ENCODE measurements at regions not wholly inside any gene's neighbourhood (a gene's known extent, or its start where the extent isn't known, plus 50 kb on each side); places are given as distances from the start of the nearest gene placed in this dataset.
"Not testable (repeated sequence)": the region's sequence is repeated elsewhere in the genome, so short reads cannot be mapped to it uniquely, and the experiment has no call there.

DNA sequence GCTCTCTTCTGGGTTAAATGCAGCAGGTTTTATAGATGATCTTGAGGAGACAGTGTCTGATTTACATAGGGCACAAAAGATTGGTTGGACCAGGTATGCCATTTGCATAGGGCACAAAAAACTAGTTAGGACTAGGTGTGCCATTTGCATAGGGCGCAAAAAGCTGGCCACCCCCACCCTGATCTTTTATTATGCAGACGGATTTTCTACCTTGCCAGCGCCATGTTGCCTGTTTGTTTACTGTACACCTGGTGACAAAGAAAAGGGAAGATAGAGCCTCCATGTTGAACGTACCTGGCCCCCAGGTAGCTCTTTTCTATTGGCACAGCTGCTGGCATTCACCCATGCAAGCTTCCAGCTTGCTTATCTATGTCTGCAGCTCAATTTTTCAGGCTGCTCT lies 790.4 kb downstream of the TTLL7 start:
- peak; percentile 16 for DNase-seq

DNA sequence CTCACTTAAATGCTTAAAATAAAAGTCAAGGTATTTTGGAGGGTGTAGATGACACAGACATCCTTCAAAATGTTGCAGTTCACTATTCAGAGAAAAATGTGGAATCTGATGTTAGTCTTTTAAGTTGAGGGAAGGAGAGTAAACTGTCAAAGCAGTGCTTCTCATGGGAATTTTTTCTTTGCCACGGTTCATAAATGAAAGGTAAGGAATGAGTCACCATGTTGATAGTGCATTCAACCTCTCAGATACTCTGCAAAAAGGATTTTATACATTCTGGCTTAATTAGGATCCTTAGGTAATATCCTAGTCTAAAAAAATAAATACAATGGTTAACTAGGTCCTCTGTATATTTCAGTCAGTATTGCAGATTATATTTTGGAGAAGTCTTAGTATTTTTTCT lies 804.3 kb downstream of the TTLL7 start:
- not testable (repeated sequence) for DNase-seq

DNA sequence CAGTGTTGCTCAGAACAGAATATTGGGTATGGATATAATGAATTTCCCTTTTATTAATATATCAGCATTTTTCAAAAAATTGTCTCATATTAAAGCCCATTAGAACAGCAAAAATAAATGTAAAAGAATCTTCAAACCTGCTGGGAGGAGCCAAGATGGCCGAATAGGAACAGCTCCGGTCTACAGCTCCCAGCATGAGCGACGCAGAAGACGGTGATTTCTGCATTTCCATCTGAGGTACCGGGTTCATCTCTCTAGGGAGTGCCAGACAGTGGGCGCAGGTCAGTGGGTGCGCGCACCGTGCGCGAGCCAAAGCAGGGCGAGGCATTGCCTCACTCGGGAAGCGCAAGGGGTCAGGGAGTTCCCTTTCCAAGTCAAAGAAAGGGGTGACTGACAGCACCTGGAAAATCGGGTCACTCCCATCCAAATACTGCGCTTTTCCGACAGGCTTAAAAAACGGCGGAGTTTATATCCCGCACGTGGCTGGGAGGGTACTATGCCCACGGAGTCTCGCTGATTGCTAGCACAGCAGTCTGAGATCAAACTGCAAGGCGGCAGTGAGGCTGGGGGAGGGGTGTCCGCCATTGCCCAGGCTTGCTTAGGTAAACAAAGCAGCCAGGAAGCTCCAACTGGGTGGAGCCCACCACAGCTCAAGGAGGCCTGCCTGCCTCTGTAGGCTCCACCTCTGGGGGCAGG lies 816.8 kb downstream of the TTLL7 start:
- DNase-seq: peak; percentile 71

DNA sequence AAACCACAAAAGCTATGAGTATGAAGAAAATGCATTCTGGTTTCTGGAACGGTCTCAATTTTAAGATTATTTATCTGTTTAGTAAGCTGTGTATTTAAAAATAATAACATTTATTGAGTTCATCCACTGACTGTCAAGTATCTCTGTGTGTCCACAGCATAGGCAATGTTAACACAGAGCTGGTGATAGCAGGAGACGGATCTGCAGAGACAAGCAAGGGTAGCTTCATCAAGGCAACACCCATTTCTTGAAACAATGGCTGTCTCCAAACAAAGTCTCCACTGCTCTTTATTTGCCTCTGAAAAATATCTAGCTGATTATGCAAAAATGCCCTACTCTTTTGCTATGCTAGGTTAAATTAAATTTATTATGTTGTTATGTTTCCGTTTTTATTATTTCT lies 818.3 kb downstream of the TTLL7 start:
- DNase-seq: peak; percentile 53

DNA sequence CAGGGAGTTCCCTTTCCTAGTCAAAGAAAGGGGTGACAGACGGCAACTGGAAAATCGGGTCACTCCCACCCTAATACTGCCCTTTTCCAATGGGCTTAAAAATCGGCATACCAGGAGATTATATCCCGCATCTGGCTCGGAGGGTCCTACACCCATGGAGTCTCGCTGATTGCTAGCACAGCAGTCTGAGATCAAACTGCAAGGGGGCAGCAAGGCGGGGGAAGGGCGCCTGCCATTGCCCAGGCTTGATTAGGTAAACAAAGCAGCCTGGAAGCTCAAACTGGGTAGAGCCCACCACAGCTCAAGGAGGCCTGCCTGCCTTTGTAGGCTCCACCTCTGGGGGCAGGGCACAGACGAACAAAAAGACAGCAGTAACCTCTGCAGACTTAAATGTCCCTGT lies 831.3 kb downstream of the TTLL7 start:
- not testable (repeated sequence) for DNase-seq

DNA sequence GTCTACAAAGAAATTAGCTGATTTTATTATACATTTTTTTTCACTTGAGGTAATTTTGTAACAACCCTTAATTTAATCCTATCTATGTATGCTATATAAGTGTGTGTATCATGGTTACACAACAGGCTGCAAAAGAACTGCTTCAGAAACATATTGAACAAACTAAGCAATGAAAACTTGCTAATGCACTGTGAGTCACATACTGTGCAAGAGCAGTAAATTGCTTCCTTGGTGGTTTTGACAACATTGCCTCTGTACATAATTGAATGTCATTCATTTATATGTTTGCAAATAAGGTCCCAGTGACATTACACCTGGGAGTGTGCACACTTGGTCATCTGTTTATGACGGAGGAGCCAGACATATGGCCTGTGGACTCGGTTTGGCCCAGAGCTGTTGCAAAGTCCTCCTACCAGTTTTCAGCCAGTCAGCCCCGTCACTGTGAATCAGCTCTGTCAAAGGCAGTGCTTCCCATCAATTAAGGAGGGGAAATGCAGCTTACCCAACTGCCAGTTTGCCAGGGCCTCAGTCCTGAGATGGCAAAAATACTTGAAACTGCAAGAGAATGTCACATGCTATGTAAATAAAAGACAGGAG lies 835.0 kb downstream of the TTLL7 start:
- peak; percentile 91 for DNase-seq

DNA sequence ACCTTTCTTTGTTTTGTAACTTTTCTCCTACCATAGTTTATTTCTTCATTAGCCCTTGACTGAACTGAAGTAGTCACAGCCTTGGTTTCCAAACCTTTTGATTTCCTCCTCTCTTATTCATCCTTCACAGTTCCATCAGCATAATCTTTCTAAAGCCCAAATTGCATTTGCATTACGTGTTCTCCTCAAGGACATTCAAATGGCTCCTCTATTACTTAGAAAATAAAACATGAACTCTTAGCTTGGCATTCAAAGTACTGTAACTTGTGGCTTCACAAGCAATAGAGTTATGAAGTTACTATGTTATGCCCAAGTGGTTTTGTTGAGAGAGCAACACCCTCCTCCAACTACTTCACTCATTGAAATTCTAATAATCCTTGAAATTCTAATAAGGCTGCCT lies 840.0 kb downstream of the TTLL7 start:
- not testable (repeated sequence) for DNase-seq

DNA sequence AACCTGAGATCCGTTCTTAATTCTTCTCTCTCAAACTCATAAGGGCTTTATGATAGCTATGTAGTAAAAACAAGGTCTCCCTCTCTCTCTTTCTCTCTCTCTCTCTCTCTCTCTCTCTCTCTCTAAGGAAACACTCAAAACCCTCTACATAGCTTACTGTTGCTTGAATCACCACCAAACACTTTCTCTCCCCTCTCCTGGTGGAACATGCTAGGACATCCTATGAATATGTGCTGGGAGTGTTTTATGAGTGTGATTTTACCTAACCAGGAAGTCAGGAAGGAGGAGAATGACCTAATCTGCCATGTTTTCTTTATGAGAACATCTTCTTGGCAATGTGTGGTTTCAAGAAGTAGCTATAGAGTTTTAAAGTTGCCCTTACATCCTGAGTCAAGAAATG lies 844.6 kb downstream of the TTLL7 start:
- not testable (repeated sequence) for DNase-seq

DNA sequence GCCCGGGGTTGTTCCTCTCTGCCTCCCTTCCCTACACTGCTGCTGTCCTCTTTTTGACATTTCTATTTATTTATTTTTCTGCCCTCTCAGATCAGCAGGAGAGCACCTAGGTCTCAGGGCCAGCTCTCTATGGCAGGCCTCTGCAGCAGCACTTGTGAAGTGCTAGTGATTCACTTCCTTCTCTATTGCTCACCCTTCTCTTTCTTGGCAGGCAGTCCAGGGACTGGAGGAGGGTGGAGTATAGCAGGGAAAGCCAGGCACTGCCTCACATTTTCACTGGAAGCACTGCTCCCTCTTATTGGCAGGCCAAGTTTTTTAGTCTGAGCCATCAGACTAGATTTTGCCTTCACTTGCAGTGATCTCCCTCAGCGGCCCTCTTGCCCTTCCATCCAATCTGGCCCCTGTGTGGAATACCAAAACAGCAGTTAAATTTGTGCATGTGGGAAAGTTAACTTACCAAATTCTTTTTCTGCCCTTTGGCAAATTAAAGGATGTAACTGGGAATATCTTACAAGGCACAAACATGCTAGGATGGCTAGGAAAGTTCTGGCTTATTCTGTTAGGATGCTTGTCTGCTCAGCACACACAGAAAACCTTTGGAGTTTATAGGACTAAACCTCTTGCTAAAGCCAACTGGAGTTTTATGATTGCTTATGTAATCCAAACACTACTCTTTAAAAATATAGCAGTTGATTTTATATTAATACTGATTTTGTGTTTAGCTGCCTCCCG lies 847.6 kb downstream of the TTLL7 start:
- DNase-seq: peak; percentile 1

DNA sequence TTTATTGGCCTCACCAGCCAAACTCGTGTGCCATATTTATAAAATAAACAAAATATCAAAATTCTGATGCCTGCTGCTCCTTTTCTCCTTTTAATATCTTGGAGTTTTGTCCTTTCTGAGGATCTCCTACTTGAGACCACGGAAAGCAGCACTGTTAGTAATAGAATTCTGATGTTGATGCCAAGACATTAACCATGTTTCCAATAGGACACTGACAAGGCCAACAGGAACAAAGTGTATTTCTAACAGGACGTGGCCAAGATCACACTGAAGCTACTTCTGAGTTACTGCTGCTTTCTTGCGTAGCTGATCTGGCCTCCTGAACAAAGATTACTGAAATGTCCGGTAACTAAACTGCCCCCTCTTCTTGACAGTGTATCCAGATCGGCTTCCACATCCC lies 848.5 kb downstream of the TTLL7 start:
- DNase-seq: not testable (repeated sequence)

DNA sequence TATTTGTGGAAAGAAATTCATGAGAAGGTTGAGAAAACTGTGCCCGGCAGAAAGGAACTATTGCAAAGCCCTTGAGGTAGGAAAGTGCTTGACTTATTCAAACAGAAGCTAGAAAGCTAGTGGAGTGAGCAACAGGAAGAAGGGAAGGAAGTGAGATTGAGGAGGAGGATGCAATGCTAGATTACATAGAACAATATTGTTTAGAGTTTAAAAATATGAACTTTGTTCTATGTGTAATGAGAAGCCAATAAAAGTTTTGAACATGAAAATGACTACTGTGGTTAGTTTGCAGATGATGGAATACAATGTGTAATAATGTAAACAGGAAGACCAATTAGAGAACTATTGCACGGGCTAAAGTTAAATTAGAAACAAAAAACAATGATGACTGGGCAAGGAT lies 853.1 kb downstream of the TTLL7 start:
- DNase-seq: not testable (repeated sequence)

DNA sequence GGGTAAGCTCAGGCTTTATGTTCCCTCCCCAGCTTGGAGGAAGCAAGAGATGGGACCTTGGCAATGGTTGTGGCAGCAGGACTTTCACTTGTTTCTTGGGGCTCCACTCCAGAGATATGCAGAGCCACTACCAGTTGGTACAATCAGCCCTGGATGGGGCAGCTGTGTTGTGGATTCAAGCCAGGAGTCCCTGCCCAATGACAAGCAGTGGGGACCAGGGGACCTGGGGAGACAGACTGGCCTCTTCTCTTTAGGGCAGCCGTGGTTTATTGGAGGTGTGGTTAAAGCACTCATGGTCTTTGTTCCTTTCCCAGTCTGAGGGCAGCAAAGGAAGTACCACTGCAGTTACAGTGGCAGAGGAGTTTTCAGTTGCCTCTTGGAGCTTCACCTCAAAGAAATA lies 856.1 kb downstream of the TTLL7 start:
- not testable (repeated sequence) for DNase-seq

DNA sequence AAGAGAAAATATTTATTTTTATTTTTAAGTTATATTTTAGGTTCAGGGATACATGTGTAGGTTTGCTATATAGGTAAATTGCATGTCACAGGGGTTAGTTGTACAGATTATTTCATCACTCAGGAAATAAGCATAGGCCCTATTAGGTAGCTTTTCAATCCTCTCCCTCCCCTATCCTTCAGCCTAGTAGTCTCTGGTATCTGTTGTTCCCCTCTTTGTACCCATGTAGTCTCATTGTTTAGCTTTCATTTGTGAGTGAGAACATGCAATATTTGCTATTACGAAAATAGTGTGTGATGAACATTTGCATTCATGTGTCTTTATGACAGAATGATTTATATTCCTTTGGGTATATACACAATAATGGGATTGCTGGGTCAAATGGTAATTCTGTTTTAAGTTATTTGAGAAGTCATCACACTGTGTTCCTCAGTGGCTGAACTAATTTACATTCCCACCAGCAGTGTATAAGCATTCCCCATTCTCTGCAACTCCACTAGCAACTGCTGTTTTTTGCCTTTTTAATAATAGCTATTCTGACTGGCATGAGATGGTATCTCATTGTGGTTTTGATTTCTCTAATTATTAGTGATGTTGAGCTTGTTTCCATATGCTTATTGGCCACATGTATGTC lies 863.3 kb downstream of the TTLL7 start:
- not testable (repeated sequence) for DNase-seq

DNA sequence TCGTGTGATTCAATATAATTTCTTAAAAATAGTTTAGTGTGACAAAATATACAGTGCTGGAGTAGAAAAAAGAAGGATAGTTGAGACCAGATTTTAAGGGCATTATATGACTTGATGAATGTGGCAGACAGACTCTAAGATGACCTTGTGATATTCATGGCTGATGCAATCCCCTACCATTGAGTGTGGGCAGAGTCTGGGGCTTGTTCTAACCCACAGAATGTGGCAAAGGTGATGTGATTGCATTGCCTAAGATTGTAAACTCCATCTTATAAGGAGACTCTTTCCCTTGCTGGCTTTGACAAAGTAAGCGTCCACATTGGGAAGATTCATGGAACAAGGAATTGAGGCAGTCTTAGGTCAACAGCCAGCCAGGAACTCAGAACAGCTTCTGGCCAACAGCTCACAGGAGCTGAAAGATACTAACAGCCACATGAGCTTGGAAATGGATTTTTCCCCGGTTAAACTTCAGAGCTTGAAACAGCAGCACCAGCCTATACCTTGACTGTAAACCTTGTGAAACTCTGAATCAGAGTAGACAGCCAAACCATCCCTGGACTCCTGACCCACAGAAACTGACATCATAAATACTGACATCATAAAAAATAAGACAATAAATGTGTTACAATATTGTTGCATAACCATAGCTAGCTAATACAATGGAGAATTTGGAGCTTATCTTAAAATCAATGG lies 864.5 kb downstream of the TTLL7 start:
- DNase-seq: not testable (repeated sequence)

DNA sequence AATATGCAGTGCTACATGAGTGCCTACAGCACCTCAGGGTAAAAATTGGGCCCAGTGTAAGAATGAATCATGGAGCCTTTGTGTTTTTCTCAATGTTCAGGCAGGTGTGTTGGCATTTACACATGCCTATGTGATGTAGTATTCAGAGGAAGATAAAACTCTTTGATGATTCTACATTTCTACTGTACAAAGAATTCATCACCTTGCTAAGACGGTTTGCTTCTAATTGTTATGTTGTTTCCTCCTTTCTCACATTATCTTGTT lies 867.3 kb downstream of the TTLL7 start:
- DNase-seq: no peak

DNA sequence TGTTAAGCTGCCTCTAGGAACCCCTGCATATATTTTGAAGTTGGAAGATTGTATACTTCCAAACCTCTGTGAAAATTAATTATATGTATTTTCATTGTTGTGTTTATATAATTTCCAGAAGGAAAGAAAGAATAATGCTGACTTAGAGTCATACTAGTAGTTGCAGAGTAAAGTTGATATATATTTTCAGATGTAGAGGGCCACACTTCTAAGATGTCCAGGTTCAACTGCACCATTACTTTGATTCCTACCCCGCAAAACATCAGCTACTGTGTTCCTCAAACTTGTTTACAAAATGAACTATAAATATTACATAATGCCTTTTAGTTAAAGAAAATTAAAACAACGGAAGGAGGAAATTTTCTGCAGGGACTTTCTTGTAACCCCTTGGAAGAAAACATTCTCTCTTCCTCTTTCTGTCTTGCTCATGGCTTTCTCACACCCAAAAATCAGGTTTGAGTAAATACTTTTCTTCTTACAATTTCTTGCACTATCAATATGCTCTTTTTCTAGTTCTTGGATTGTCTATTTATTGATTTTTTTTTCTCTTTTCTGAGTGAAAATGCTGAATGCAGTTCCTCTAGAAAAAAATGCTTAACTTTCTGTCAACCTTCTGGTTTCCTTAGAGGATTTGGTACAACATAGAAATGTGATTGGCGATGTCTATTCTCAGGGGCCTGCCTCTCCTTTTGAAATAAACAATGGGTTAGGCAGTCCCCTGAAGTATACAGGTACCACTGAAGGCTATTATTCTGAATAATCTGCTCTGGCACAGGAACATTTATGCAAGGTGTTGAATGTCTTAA lies 867.8 kb downstream of the TTLL7 start:
- no peak for DNase-seq

DNA sequence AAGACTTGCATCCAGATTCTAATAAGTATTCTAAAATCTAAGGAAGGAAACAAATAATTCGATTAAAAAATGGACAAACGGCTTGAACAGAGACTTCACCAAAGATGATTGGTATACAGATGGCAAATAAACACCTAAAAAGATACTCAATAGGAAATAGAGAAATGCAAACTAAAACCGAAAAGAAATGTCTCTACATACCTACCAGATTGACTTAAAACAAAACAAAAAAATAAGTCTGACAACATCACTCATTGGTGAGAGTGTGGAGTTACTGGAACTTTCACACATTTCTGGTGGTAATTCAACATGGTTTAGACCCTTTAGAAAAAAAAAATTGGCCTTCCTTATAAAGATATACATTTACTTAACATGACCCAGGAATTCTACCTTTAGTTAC lies 869.8 kb downstream of the TTLL7 start:
- DNase-seq: no peak

DNA sequence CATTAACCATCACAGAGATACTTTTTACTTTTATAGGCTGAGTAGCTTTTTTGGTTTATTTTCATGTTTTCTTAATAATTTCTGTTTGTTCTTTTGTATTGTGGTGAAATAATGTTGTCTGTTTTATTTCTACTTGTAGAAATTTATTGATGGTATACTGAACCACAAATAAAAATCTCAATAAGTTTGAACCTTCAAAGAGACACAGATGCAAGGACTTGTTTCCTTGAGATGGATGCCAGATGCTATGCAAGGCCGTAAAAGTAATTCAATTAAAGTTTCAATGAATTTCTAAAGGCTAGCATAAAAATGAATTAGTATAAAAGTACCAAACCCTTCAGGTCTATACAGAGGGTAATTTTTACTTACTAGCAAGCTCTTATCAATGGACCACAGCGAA lies 873.5 kb downstream of the TTLL7 start:
- no peak for DNase-seq

DNA sequence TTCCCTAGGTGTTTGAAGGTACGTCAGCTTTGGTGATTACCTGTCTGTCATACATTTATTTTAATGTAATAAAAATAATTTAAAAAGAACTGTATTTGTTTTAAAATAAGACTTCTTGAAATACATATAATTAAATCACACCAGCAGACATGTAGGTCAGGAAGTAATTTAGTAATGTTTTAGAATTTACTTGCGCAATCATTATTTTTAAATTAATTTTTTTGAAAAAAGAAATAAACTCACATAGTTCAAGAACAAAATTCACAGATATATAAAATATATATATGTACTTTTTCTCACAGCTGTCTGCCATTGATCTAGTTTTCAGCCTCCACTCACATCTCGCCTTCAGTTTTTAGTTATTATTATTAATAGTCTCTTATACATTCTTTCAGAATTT lies 875.9 kb downstream of the TTLL7 start:
- no peak for DNase-seq

DNA sequence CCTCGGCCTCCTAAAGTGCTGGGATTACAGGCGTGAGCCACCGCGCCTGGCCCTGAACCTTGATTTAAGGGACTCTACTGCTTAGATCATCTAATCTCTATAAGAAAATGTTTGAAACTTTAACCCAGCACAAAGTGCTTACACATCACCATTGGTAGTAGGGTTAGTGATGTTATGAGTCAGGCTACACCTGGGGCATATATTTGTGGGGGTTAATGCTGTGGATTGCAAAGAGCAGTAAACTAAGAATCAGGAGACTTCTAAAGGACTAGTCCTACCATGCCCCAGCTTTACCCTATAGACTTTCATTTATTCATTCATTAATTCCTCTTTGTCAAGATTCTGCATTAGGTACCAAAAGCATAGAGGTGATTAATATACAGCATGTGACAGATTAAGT lies 880.5 kb downstream of the TTLL7 start:
- no peak for DNase-seq

DNA sequence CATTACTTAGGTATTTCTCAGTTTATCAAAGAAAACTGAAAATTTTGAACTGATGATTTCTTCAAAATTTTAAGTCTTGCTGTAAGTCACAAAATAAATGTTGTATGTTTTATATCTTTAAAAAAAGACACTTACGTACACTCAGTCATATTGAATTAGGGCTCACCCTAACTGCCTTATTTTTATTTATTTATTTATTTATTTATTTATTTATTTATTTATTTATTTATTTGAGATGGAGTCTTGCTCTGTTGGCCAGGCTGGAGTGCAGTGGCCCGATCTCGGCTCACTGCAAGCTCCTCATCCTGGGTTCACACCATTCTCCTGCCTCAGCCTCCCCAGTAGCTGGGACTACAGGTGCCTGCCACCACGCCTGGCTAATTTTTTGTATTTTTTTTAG lies 881.9 kb downstream of the TTLL7 start:
- DNase-seq: not testable (repeated sequence)

DNA sequence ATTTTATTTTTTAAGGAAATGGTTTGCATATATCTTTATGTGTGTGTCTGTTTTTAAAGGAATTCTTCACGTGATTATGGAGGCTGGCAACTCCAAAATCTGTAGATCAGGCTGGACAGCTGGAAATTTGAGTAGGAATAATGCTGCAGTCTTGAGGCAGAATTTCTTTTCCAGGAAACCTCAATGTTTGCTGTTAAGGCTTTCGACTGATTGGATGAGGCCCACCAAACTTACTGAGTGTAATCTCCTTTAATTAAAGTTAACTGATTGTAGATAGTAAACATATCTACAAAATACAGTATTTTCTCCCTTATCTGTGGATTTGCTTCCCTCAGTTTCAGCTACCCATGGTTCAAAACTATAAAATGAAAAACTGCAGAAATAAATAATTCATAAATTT lies 883.1 kb downstream of the TTLL7 start:
- no peak for DNase-seq

Measured in NCI-H69 (cell line).